ENCODE measurements at regions not wholly inside any gene's neighbourhood (a gene's known extent, or its start where the extent isn't known, plus 50 kb on each side); places are given as distances from the start of the nearest gene placed in this dataset.

DNA sequence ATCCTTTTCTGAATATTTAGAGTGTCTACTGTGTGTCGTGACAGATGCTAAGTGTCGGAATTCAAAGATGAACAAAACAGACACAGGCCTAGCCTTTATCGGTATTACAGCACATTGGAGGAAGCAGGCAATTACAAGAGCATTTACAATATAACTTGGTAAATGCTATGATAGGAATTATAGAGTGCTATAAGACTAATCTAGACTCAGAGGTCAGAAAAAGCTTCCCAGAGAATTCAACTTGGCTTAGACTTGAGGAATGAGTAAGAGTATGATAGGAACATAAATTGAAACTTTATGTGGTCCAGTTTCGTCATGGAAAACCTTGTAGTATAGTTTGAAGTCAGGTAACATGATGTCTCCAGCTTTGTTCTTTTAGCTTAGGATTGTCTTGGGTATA is 395.7 kb upstream of the FAT3 start:
- Mint-ChIP-seq H3K4me3 (ENCODE audit: unreplicated experiment) (no peak overlapping the region), H3K4me1 (ENCODE audit: unreplicated experiment) (no peaks in the 10 kb centered on the region), H3K27me3 (ENCODE audit: unreplicated experiment) (peaks cover 2% of the 10 kb centered on the region), H3K27ac (ENCODE audit: unreplicated experiment) (no peak overlapping the region), H3K36me3 (ENCODE audit: low read depth, unreplicated experiment) (no peaks in the 10 kb centered on the region), H3K9me3 (ENCODE audit: unreplicated experiment) (no peaks in the 10 kb centered on the region)
- no peak for DNase-seq (ENCODE audit: low spot score)
- TF ChIP-seq, protein P1, sequence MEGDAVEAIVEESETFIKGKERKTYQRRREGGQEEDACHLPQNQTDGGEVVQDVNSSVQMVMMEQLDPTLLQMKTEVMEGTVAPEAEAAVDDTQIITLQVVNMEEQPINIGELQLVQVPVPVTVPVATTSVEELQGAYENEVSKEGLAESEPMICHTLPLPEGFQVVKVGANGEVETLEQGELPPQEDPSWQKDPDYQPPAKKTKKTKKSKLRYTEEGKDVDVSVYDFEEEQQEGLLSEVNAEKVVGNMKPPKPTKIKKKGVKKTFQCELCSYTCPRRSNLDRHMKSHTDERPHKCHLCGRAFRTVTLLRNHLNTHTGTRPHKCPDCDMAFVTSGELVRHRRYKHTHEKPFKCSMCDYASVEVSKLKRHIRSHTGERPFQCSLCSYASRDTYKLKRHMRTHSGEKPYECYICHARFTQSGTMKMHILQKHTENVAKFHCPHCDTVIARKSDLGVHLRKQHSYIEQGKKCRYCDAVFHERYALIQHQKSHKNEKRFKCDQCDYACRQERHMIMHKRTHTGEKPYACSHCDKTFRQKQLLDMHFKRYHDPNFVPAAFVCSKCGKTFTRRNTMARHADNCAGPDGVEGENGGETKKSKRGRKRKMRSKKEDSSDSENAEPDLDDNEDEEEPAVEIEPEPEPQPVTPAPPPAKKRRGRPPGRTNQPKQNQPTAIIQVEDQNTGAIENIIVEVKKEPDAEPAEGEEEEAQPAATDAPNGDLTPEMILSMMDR (IDR thresholded peaks at IDR 0.05; ENCODE audit: unreplicated experiment): no peak

DNA sequence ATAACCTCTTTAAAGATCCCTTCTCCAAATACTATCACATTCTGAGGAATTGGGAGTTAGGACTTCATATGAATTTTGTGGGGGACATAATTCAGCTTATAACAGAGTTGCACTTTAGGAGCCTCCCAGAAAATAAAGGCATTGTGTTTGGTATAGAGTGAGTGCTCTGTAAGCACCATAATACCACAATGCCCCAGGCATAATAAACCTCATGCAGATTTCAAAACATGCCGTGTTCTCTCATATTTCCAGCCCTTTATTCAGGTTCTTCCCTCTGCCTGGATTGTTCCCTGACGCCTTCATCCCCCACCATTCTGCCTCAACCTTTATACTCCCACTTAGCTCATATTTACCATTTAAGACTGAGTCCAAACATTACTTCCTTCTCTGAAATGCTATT is 398.8 kb upstream of the FAT3 start:
- Mint-ChIP-seq H3K4me3 (ENCODE audit: unreplicated experiment) (no peak overlapping the region), H3K4me1 (ENCODE audit: unreplicated experiment) (no peaks in the 10 kb centered on the region), H3K27me3 (ENCODE audit: unreplicated experiment) (peaks cover 2% of the 10 kb centered on the region), H3K27ac (ENCODE audit: unreplicated experiment) (no peak overlapping the region), H3K36me3 (ENCODE audit: low read depth, unreplicated experiment) (no peaks in the 10 kb centered on the region), H3K9me3 (ENCODE audit: unreplicated experiment) (no peaks in the 10 kb centered on the region)
- no peak for DNase-seq (ENCODE audit: low spot score)
- TF ChIP-seq, protein P1 (IDR thresholded peaks at IDR 0.05; ENCODE audit: unreplicated experiment): no peak

DNA sequence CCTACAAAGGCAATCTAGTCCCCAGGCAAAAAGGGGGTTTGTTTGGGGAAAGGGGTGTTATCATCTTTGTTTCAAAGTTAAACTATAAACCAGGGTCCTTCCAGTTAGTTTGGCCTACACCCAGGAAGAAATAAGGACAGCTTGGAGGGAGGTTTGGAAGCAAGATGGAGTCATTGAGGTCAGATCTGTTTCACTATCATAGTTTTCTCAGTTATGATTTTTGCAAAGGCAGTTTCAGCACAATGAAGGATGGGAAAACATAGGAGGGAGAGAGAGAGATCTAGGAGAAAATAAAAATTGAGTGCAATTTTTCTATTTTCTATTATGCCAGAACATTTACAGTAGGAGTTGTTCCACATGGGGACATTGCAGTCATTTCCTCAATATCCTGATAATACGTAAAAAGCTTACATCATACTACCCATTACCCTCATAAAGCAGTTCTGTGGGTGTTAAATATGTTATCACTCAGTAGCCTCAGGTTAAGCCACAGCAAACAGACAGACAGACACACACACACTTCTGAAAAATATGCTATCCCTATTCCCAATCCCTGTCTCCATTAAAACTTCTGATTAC is 401.3 kb upstream of the FAT3 start:
- Mint-ChIP-seq H3K27ac (ENCODE audit: unreplicated experiment) (no peak overlapping the region), H3K4me1 (ENCODE audit: unreplicated experiment) (peaks cover 3% of the 10 kb centered on the region), H3K9me3 (ENCODE audit: unreplicated experiment) (no peaks in the 10 kb centered on the region), H3K27me3 (ENCODE audit: unreplicated experiment) (no peaks in the 10 kb centered on the region), H3K36me3 (ENCODE audit: low read depth, unreplicated experiment) (no peaks in the 10 kb centered on the region), H3K4me3 (ENCODE audit: unreplicated experiment) (no peak overlapping the region)
- no peak for DNase-seq (ENCODE audit: low spot score)
- TF ChIP-seq, protein P1 (IDR thresholded peaks at IDR 0.05; ENCODE audit: unreplicated experiment): no peak

DNA sequence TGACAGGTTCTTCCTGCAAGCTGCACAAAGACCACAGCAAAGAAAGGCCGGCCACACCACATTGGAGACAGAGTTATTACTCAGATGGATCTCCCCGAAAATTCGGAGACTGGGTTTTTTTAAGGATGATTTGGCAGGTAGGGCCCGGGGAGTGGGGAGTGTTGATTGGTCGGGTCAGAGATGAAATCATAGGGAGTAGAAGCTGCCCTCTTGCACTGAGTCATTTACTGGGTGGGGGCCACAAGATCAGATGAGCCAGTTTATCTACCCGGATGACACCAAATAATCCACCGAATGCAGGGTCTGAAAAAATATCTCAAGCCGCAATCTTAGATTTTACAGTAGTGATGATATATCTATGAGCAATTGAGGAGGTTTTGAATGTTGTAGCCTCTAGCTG is 401.8 kb upstream of the FAT3 start:
- TF ChIP-seq, protein P1 (IDR thresholded peaks at IDR 0.05; ENCODE audit: unreplicated experiment): no peak
- H3K27ac Mint-ChIP-seq (ENCODE audit: unreplicated experiment): no peak overlapping the region
- no peaks in the 10 kb centered on the region for H3K27me3 Mint-ChIP-seq (ENCODE audit: unreplicated experiment)
- H3K36me3 Mint-ChIP-seq (ENCODE audit: low read depth, unreplicated experiment): no peaks in the 10 kb centered on the region
- no peak for DNase-seq (ENCODE audit: low spot score)
- no peaks in the 10 kb centered on the region for H3K9me3 Mint-ChIP-seq (ENCODE audit: unreplicated experiment)
- H3K4me3 Mint-ChIP-seq (ENCODE audit: unreplicated experiment): no peak overlapping the region
- peaks cover 3% of the 10 kb centered on the region for H3K4me1 Mint-ChIP-seq (ENCODE audit: unreplicated experiment)

DNA sequence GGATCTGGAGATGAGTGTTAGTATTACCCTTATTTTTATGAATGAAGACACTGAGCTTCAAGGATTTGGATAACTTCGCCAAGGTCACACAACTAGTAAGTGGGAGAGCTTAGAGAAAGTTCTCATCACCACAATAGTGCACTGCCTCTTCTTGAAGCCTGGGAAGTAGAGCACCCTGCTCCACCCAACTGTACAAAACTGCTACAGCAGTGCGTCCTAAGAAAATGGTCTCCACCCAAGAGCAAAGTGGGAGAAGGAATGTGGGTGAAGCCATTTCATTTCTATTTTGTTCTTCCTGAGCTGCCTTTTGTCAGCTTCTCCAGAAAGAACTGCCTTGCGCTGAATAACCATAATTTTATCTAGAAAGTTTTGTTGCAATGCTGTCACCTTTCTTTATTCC is 403.9 kb upstream of the FAT3 start:
- H3K4me3 Mint-ChIP-seq (ENCODE audit: unreplicated experiment): no peak overlapping the region
- no peak overlapping the region for H3K27ac Mint-ChIP-seq (ENCODE audit: unreplicated experiment)
- no peak for DNase-seq (ENCODE audit: low spot score)
- H3K9me3 Mint-ChIP-seq (ENCODE audit: unreplicated experiment): no peaks in the 10 kb centered on the region
- no peaks in the 10 kb centered on the region for H3K27me3 Mint-ChIP-seq (ENCODE audit: unreplicated experiment)
- no peaks in the 10 kb centered on the region for H3K36me3 Mint-ChIP-seq (ENCODE audit: low read depth, unreplicated experiment)
- H3K4me1 Mint-ChIP-seq (ENCODE audit: unreplicated experiment): peaks cover 3% of the 10 kb centered on the region
- TF ChIP-seq, protein P1 (IDR thresholded peaks at IDR 0.05; ENCODE audit: unreplicated experiment): no peak
